ENCODE measurements at regions not wholly inside any gene's neighbourhood (a gene's known extent, or its start where the extent isn't known, plus 50 kb on each side); places are given as distances from the start of the nearest gene placed in this dataset.

- TF ChIP-seq TAF1 (IDR thresholded peaks at IDR 0.05; ENCODE audit: borderline replicate concordance, insufficient read depth, low read length), result no peak
- TF ChIP-seq, protein P1, sequence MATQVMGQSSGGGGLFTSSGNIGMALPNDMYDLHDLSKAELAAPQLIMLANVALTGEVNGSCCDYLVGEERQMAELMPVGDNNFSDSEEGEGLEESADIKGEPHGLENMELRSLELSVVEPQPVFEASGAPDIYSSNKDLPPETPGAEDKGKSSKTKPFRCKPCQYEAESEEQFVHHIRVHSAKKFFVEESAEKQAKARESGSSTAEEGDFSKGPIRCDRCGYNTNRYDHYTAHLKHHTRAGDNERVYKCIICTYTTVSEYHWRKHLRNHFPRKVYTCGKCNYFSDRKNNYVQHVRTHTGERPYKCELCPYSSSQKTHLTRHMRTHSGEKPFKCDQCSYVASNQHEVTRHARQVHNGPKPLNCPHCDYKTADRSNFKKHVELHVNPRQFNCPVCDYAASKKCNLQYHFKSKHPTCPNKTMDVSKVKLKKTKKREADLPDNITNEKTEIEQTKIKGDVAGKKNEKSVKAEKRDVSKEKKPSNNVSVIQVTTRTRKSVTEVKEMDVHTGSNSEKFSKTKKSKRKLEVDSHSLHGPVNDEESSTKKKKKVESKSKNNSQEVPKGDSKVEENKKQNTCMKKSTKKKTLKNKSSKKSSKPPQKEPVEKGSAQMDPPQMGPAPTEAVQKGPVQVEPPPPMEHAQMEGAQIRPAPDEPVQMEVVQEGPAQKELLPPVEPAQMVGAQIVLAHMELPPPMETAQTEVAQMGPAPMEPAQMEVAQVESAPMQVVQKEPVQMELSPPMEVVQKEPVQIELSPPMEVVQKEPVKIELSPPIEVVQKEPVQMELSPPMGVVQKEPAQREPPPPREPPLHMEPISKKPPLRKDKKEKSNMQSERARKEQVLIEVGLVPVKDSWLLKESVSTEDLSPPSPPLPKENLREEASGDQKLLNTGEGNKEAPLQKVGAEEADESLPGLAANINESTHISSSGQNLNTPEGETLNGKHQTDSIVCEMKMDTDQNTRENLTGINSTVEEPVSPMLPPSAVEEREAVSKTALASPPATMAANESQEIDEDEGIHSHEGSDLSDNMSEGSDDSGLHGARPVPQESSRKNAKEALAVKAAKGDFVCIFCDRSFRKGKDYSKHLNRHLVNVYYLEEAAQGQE (IDR thresholded peaks at IDR 0.05; ENCODE audit: insufficient read depth in 1 of 2, low read depth in 2 of 2, low read length in 2 of 2), result no peak
- no peak for TF ChIP-seq POLR2AphosphoS5 (IDR thresholded peaks at IDR 0.05; ENCODE audit: low read depth, low read length)
Observed at GRCh38 chr5:104170926-104171325, 608.3 kb upstream of the NUDT12 start.

All from PFSK-1 (cell line).